Adipocyte (in vitro differentiated cells): ENCODE measurements at regions not wholly inside any gene's neighbourhood (a gene's known extent, or its start where the extent isn't known, plus 50 kb on each side); places are given as distances from the start of the nearest gene placed in this dataset.

Experiments
- DNase-seq: peaks from one replicate; pipeline ENCODE4 v3.0.0-alpha.2; 2015; ENCODE audit warnings: low read depth
- H3K27me3 ChIP-seq: replicated peaks from 2 replicates; pipeline ENCODE4 v1.7.0; 2013; ENCODE audit warnings: mild to moderate bottlenecking, low read length, moderate library complexity; ENCODE audit not compliant: control insufficient read depth, insufficient read depth
- H3K36me3 ChIP-seq: 2 replicates; pipeline ENCODE4 v1.7.0; 2013; ENCODE audit warnings: low read length, mild to moderate bottlenecking, moderate library complexity; ENCODE audit not compliant: control insufficient read depth, insufficient read depth, severe bottlenecking
- H3K4me1 ChIP-seq: 2 replicates; pipeline ENCODE4 v1.7.0; 2013; ENCODE audit warnings: mild to moderate bottlenecking, low read length, moderate library complexity; ENCODE audit not compliant: control insufficient read depth, insufficient read depth
- H3K4me3 ChIP-seq: 2 replicates; pipeline ENCODE4 v1.7.0; 2013; ENCODE audit warnings: mild to moderate bottlenecking, low read length, moderate library complexity
- H3K9ac ChIP-seq: 2 replicates; pipeline ENCODE4 v1.7.0; 2013; ENCODE audit warnings: mild to moderate bottlenecking, low read length, moderate library complexity
- H3K9me3 ChIP-seq: 2 replicates; pipeline ENCODE4 v1.7.0; 2013; ENCODE audit warnings: mild to moderate bottlenecking, low read length, moderate library complexity; ENCODE audit not compliant: control insufficient read depth

GRCh38 chr9:80004714-80005113, 432.9 kb downstream of the TLE4 start:
- H3K9me3 ChIP-seq, result no peaks in the 10 kb centered on the region
- no peak for DNase-seq
- no peaks in the 10 kb centered on the region for H3K27me3 ChIP-seq
- H3K4me1 ChIP-seq, result no peaks in the 10 kb centered on the region
- no peak overlapping the region for H3K9ac ChIP-seq
- H3K36me3 ChIP-seq, result no peaks in the 10 kb centered on the region
- no peak overlapping the region for H3K4me3 ChIP-seq

- Histone ChIP-seq H3K4me3 (no peak overlapping the region), H3K9me3 (no peaks in the 10 kb centered on the region), H3K9ac (no peak overlapping the region), H3K4me1 (no peaks in the 10 kb centered on the region), H3K27me3 (no peaks in the 10 kb centered on the region), H3K36me3 (no peaks in the 10 kb centered on the region)
- DNase-seq, result no peak
Observed at GRCh38 chr9:79990536-79990935, 418.8 kb downstream of the TLE4 start.

- DNase-seq, result no peak
- Histone ChIP-seq H3K4me3 (no peak overlapping the region), H3K4me1 (no peaks in the 10 kb centered on the region), H3K27me3 (no peaks in the 10 kb centered on the region), H3K36me3 (no peaks in the 10 kb centered on the region), H3K9ac (no peak overlapping the region), H3K9me3 (no peaks in the 10 kb centered on the region)
Observed at GRCh38 chr9:79989079-79989478, 417.3 kb downstream of the TLE4 start.

- Histone ChIP-seq H3K9me3 (no peaks in the 10 kb centered on the region), H3K36me3 (no peaks in the 10 kb centered on the region), H3K27me3 (peaks cover 6% of the 10 kb centered on the region), H3K9ac (no peak overlapping the region), H3K4me1 (no peaks in the 10 kb centered on the region), H3K4me3 (no peak overlapping the region)
- no peak for DNase-seq
Observed at GRCh38 chr9:79988126-79988525, 416.4 kb downstream of the TLE4 start.

- peaks cover 3% of the 10 kb centered on the region for H3K9me3 ChIP-seq
- no peak for DNase-seq
- peaks cover 10% of the 10 kb centered on the region for H3K27me3 ChIP-seq
- H3K4me1 ChIP-seq, result no peaks in the 10 kb centered on the region
- no peak overlapping the region for H3K4me3 ChIP-seq
- no peak overlapping the region for H3K9ac ChIP-seq
- H3K36me3 ChIP-seq, result no peaks in the 10 kb centered on the region
Observed at GRCh38 chr9:79986437-79986836, 414.7 kb downstream of the TLE4 start.

- DNase-seq, result no peak
- H3K27me3 ChIP-seq, result peaks cover 15% of the 10 kb centered on the region
- H3K4me3 ChIP-seq, result no peak overlapping the region
- H3K36me3 ChIP-seq, result no peaks in the 10 kb centered on the region
- H3K9me3 ChIP-seq, result peaks cover 3% of the 10 kb centered on the region
- no peaks in the 10 kb centered on the region for H3K4me1 ChIP-seq
- H3K9ac ChIP-seq, result no peak overlapping the region
Observed at GRCh38 chr9:79985772-79986171, 414.0 kb downstream of the TLE4 start.

GRCh38 chr9:79985264-79985663, 413.5 kb downstream of the TLE4 start:
- Histone ChIP-seq H3K4me3 (no peak overlapping the region), H3K4me1 (no peaks in the 10 kb centered on the region), H3K9ac (no peak overlapping the region), H3K9me3 (peaks cover 3% of the 10 kb centered on the region), H3K27me3 (peaks cover 15% of the 10 kb centered on the region), H3K36me3 (no peaks in the 10 kb centered on the region)
- DNase-seq, result no peak

GRCh38 chr9:79984429-79985067, 412.8 kb downstream of the TLE4 start:
- no peaks in the 10 kb centered on the region for H3K4me1 ChIP-seq
- no peak overlapping the region for H3K4me3 ChIP-seq
- no peak for DNase-seq
- H3K9ac ChIP-seq, result no peak overlapping the region
- H3K36me3 ChIP-seq, result no peaks in the 10 kb centered on the region
- peaks cover 3% of the 10 kb centered on the region for H3K9me3 ChIP-seq
- peaks cover 15% of the 10 kb centered on the region for H3K27me3 ChIP-seq

- H3K4me3 ChIP-seq, result no peak overlapping the region
- no peaks in the 10 kb centered on the region for H3K36me3 ChIP-seq
- peaks cover 25% of the 10 kb centered on the region for H3K27me3 ChIP-seq
- H3K9ac ChIP-seq, result no peak overlapping the region
- DNase-seq, result no peak
- peaks cover 3% of the 10 kb centered on the region for H3K9me3 ChIP-seq
- H3K4me1 ChIP-seq, result no peaks in the 10 kb centered on the region
Observed at GRCh38 chr9:79980432-79980831, 408.7 kb downstream of the TLE4 start.

- peaks cover 16% of the 10 kb centered on the region for H3K27me3 ChIP-seq
- H3K4me3 ChIP-seq, result no peak overlapping the region
- H3K9ac ChIP-seq, result no peak overlapping the region
- H3K36me3 ChIP-seq, result no peaks in the 10 kb centered on the region
- H3K4me1 ChIP-seq, result no peaks in the 10 kb centered on the region
- peaks cover 3% of the 10 kb centered on the region for H3K9me3 ChIP-seq
- no peak for DNase-seq
Observed at GRCh38 chr9:79977510-79978197, 405.9 kb downstream of the TLE4 start.

GRCh38 chr9:79977074-79977435, 405.3 kb downstream of the TLE4 start:
- Histone ChIP-seq H3K9me3 (peaks cover 3% of the 10 kb centered on the region), H3K27me3 (peaks cover 22% of the 10 kb centered on the region), H3K36me3 (no peaks in the 10 kb centered on the region), H3K4me3 (no peak overlapping the region), H3K9ac (no peak overlapping the region), H3K4me1 (no peaks in the 10 kb centered on the region)
- DNase-seq, result no peak
